GM21619 (cell line): ENCODE measurements at regions not wholly inside any gene's neighbourhood (a gene's known extent, or its start where the extent isn't known, plus 50 kb on each side); places are given as distances from the start of the nearest gene placed in this dataset.
A peak's percentile ranks its signal among the peaks of the same experiment; 100 is the strongest.
"Not testable (repeated sequence)": the region's sequence is repeated elsewhere in the genome, so short reads cannot be mapped to it uniquely, and the experiment has no call there.

ENCODE experiments used
- ATAC-seq: cut with Tn5 transposase; IDR thresholded peaks from one replicate; pipeline ENCODE4 v1.9.1; 2021; ENCODE audit not compliant: unreplicated experiment

GRCh38 chr6:154625721-154626120 is 107.5 kb upstream of the SCAF8 start:
- no peak for ATAC-seq

DNA sequence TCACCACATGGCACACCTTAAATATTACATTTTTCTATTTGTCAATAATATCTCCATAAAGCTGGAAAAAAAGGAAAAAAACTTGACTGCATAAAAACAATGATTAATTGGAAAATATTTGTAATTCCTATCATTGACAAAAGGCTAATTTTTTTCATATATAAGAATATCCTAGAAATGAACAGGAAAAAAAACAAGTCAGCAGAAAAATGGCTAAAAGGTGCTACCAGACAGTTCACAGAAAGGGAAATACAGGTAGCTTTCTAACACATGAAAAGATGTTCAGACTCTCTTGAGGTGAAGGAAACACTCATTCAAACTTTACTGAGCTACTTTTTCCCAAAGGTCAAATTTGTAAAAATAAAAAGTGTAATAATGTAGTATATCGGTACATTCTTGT is 104.1 kb upstream of the SCAF8 start:
- ATAC-seq, result no peak

GRCh38 chr6:154632119-154632518 is 101.1 kb upstream of the SCAF8 start:
- ATAC-seq, result no peak

- no peak for ATAC-seq
Measured at GRCh38 chr6:154637392-154637791, 95.8 kb upstream of the SCAF8 start.

- no peak for ATAC-seq
Measured at GRCh38 chr6:154638369-154638768, 94.8 kb upstream of the SCAF8 start.

GRCh38 chr6:154639196-154639595 is 94.0 kb upstream of the SCAF8 start:
- not testable (repeated sequence) for ATAC-seq

- no peak for ATAC-seq
Measured at GRCh38 chr6:154648188-154648887, 84.9 kb upstream of the SCAF8 start.

DNA sequence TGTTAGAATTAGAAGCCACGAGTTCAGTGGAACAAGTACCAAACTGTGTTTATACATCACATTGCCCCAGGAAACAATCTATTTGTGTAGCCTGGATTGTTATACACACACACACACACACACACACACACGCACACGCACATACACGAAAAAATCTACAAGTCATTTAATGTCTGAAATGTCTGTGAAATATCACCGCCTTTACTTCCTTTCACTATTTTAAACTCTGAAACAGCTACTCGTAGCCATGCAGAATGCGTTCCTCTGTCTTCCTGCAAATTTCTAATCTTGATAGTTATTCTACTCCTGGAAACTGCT is 84.4 kb upstream of the SCAF8 start:
- ATAC-seq, result no peak

DNA sequence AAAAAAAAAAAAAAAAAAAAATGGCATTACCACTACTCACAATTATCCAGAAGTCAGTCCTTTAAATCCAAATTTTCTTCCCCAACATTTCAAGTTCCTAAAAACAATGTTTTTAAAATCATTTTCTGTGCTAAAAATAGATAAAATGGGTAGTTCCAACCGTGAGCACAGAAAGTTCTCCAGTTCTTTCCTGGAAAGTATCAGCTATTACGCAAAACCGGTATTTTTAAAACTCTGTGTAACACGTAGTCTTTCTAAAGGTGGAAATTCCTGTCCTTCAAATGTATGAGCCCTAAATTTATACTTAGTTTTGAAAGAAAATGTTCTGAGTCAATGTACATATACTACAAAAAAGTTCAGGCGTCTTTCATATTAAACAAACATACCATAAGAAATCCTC is 83.5 kb upstream of the SCAF8 start:
- ATAC-seq, result no peak

DNA sequence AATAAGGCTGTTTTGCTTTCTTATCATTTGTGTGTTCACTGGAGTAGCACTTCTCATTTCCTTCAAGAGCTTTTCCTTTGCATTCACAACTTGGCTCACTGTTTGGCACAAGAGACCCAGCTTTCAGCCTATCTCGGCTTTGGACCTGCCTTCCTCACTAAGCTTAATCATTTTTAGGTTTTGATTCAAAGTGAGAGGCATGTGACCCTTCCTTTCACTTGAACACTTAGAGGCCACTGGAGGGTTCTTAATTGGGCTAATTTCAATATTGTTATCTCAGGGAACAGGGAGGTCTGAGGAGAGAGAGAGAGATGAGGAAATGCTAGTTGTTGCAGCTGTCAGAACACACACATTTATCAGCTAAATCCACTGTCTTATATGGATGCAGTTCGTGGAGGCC is 82.9 kb upstream of the SCAF8 start:
- no peak for ATAC-seq

DNA sequence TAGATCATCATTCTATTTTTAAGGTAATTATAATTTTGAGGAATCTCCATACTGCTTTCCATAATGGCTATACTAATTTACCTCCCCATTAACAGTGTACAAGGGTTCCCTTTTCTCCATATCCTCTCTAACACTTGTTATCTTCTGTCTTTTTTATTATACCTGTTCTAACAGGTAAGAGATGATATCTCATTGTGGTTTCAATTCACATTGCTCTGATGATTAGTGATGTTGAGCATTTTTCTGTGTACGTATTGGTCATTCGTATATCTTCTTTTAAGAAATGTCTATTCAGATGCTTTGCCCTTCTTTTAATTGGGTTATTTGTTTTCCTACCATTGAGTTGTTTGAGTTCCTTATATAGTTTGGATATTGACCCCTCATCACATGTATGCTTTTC is 81.6 kb upstream of the SCAF8 start:
- no peak for ATAC-seq

GRCh38 chr6:154653385-154653784 is 79.8 kb upstream of the SCAF8 start:
- no peak for ATAC-seq

GRCh38 chr6:154653853-154654252 is 79.4 kb upstream of the SCAF8 start:
- no peak for ATAC-seq

GRCh38 chr6:154656660-154657059 is 76.6 kb upstream of the SCAF8 start:
- ATAC-seq, result no peak

- no peak for ATAC-seq
Measured at GRCh38 chr6:154661768-154662167, 71.4 kb upstream of the SCAF8 start.

GRCh38 chr6:154664287-154664686 is 68.9 kb upstream of the SCAF8 start:
- no peak for ATAC-seq

GRCh38 chr6:154668156-154668555 is 65.1 kb upstream of the SCAF8 start:
- no peak for ATAC-seq

GRCh38 chr6:154672086-154672485 is 61.1 kb upstream of the SCAF8 start:
- ATAC-seq, result no peak

DNA sequence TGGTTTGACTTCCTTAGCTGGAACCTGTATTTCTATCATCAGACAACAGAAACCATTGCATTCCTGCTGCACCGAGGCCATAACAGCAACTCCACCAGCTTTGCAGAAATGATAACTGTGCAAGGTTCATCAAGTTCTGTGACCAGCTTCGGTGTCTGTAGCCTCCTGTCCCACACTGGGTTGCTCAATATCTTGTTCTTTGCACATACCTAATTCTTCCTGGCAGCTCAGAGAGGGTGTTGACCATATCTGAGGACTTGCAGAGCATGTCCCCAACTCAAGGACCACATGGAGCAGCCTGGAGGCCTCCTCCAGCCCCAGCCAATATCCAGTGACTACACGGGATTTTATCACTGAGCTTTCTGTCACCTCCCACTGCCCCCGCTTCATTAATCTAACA is 59.3 kb upstream of the SCAF8 start:
- no peak for ATAC-seq

DNA sequence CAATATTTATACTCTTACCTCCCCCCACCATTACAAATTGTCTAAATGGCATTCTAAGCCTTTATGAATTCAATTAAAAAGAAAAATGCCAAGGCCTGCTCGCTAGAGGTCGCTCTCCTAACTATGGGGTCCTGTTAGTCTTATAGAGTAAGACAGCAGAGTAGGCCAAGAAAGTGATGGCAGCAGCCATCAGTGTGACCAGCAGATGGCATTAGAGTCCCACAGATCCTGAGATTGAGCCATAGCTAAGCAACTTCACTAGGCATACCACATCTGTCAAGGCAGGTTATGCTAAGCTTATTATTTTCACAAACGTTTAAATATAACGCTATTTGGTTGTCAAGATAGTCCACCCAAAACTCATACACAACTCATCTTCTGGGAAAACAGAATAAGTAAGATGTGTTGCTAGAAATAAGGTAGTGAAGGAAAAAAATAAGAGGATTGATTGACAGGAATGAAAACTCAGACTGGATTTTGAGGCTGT is 57.6 kb upstream of the SCAF8 start:
- ATAC-seq, result peak; percentile 100

- no peak for ATAC-seq
Measured at GRCh38 chr6:154682633-154683125, 50.5 kb upstream of the SCAF8 start.
